ENCODE measurements at regions not wholly inside any gene's neighbourhood (a gene's known extent, or its start where the extent isn't known, plus 50 kb on each side); places are given as distances from the start of the nearest gene placed in this dataset.

DNA sequence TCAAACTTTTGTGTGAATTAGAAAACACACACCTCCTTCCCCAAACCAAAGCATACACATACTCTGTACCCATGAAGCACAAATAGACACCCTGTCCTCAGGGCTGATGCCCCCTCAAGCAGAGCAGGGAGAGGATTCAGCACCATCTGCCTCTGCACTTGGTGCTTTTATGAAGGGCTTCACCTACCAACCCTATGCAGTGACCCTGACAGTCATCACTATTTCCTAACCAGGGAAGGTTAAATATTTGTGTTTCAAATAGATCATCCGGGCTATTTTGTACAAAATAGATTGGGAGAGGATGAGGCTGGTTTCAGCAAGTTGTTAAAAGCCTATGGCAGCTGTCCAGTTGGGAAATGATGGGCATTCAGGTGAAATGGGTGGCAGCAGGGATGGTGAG, 396.2 kb downstream of the ZSWIM6 start:
- TF ChIP-seq POLR2A (IDR thresholded peaks at IDR 0.05), result no peak
- TF ChIP-seq, protein P1, sequence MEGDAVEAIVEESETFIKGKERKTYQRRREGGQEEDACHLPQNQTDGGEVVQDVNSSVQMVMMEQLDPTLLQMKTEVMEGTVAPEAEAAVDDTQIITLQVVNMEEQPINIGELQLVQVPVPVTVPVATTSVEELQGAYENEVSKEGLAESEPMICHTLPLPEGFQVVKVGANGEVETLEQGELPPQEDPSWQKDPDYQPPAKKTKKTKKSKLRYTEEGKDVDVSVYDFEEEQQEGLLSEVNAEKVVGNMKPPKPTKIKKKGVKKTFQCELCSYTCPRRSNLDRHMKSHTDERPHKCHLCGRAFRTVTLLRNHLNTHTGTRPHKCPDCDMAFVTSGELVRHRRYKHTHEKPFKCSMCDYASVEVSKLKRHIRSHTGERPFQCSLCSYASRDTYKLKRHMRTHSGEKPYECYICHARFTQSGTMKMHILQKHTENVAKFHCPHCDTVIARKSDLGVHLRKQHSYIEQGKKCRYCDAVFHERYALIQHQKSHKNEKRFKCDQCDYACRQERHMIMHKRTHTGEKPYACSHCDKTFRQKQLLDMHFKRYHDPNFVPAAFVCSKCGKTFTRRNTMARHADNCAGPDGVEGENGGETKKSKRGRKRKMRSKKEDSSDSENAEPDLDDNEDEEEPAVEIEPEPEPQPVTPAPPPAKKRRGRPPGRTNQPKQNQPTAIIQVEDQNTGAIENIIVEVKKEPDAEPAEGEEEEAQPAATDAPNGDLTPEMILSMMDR (IDR thresholded peaks at IDR 0.05 in 4 of 5, conservative IDR thresholded peaks at IDR 0.05 in 1 of 5), result no peak
- H3K36me3 ChIP-seq, result no peaks in the 10 kb centered on the region
- H3K27ac ChIP-seq, result no peak overlapping the region
- H3K27me3 ChIP-seq, result no peaks in the 10 kb centered on the region
- no peaks in the 10 kb centered on the region for H3K9me3 ChIP-seq
- no peak overlapping the region for H3K4me3 ChIP-seq
- ATAC-seq (no peak), DNase-seq (no peak)
- H3K4me1 ChIP-seq, result no peaks in the 10 kb centered on the region
- intact Hi-C loops (cut with DNase I; ENCODE audit: low total_unique reads), result no loop called here
- in situ Hi-C loops (cut with MboI; ENCODE audit: low sequenced_read_pairs in 4 of 4), result no loop called here

DNA sequence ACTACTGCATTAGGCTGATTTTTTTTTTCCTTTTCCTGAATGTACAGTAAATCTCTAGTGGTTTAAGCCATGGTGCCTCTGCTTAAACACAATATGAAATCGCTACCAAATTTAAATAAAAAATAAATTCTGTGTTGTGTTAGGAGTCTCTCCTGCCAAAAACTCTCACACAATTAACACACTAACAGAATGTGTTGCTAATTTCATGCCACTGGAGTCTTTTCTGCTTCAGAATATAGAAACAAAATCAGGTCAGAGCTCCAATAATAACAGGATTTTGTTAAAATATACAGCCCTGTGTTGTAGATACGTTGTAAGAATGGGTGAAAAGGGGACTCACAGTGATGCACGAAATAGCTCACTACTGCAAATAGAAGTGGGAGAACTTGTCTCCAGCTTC, 398.8 kb downstream of the ZSWIM6 start:
- DNase-seq (no peak), ATAC-seq (no peak)
- TF ChIP-seq POLR2A (IDR thresholded peaks at IDR 0.05), result no peak
- TF ChIP-seq, protein P1 (IDR thresholded peaks at IDR 0.05 in 4 of 5, conservative IDR thresholded peaks at IDR 0.05 in 1 of 5), result no peak
- intact Hi-C loops (cut with DNase I; ENCODE audit: low total_unique reads), result no loop called here
- Histone ChIP-seq H3K27ac (no peak overlapping the region), H3K4me3 (no peak overlapping the region), H3K27me3 (no peaks in the 10 kb centered on the region), H3K4me1 (no peaks in the 10 kb centered on the region), H3K9me3 (no peaks in the 10 kb centered on the region), H3K36me3 (no peaks in the 10 kb centered on the region)
- in situ Hi-C loops (cut with MboI; ENCODE audit: low sequenced_read_pairs in 4 of 4), result no loop called here

DNA sequence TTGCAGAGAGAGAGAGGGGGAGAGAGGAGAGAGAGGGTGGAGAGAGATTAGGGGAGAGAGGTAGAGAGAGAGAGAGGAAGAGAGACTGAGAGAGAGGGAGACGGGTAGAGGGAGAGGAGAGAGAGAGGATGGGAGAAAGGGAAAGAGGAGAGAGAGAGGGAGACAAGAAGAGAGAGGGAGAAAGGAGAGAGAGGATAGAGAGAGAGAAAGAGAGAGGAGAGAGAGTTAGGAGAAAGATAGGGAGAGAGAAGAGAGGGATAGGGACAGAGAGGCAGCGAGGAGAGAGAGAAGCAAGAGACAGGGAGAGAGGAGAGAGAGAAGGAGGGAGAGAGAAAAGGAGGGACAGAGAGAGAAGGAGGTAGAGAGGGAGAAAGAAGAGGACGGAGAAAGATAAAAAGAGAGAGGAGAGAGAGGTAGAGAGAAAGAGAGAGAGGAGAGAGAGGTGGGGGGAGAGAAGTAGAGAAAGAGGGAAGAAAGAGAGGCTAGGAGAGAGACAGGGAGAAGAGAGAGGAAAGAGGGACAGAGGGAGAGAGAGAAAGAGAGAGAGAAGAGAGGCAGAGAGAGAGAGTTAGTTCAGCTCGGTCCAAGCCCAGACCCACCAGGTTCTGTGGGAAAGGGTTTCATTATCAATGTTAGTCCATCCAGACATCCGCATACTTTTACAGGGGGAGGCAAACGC, 399.3 kb downstream of the ZSWIM6 start:
- H3K4me3 ChIP-seq, result no peak overlapping the region
- no peak overlapping the region for H3K27ac ChIP-seq
- H3K27me3 ChIP-seq, result no peaks in the 10 kb centered on the region
- H3K36me3 ChIP-seq, result no peaks in the 10 kb centered on the region
- no peak for TF ChIP-seq POLR2A (IDR thresholded peaks at IDR 0.05)
- TF ChIP-seq, protein P1 (IDR thresholded peaks at IDR 0.05 in 4 of 5, conservative IDR thresholded peaks at IDR 0.05 in 1 of 5), result no peak
- DNase-seq (no peak), ATAC-seq (no peak)
- H3K4me1 ChIP-seq, result no peaks in the 10 kb centered on the region
- in situ Hi-C loops (cut with MboI; ENCODE audit: low sequenced_read_pairs in 4 of 4), result no loop called here
- intact Hi-C loops (cut with DNase I; ENCODE audit: low total_unique reads), result no loop called here
- H3K9me3 ChIP-seq, result no peaks in the 10 kb centered on the region

DNA sequence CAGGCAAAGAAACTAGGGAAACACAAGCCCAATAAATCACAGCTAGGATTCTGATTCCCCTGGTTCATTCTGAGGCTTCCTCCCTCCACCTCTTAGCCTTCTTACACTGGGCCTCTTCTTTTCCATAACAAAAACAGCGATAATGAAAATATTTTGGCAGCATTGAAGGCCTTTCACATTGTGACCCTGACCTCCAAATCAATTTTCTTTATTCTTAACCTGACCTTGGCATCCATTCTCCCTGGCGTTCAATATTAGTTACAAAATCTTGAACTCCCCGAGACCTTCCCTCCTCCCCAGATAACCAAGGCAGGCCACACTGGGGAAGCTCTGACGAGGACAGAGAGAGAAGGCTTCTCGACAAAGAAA, 399.9 kb downstream of the ZSWIM6 start:
- TF ChIP-seq POLR2A (IDR thresholded peaks at IDR 0.05), result no peak
- TF ChIP-seq, protein P1 (IDR thresholded peaks at IDR 0.05 in 4 of 5, conservative IDR thresholded peaks at IDR 0.05 in 1 of 5), result no peak
- H3K27me3 ChIP-seq, result no peaks in the 10 kb centered on the region
- DNase-seq (no peak), ATAC-seq (no peak)
- H3K27ac ChIP-seq, result no peak overlapping the region
- intact Hi-C loops (cut with DNase I; ENCODE audit: low total_unique reads) (no loop called here), in situ Hi-C loops (cut with MboI; ENCODE audit: low sequenced_read_pairs in 4 of 4) (no loop called here)
- no peaks in the 10 kb centered on the region for H3K9me3 ChIP-seq
- H3K36me3 ChIP-seq, result no peaks in the 10 kb centered on the region
- no peaks in the 10 kb centered on the region for H3K4me1 ChIP-seq
- no peak overlapping the region for H3K4me3 ChIP-seq

DNA sequence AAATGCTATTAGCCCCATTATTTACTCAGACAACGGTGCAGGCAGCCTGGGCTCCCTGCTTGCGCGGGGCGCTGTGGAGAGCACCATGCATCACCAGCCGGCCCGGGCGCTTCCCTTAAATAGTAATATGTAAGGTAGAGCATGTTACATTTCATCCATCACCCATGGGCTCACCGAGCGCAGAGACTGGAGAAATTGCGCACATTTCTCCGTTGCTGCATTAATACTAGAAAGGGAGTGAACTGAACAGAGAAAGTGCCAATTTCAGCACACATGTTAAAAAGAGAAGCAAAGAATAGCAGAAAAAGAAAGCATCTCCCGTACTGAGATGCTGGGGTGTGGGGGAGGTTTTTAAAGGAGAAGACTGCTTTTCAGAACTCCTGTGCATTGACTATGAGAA, 400.3 kb downstream of the ZSWIM6 start:
- ATAC-seq (no peak), DNase-seq (no peak)
- H3K27ac ChIP-seq, result no peak overlapping the region
- H3K27me3 ChIP-seq, result no peaks in the 10 kb centered on the region
- TF ChIP-seq POLR2A (IDR thresholded peaks at IDR 0.05), result no peak
- TF ChIP-seq, protein P1 (IDR thresholded peaks at IDR 0.05 in 4 of 5, conservative IDR thresholded peaks at IDR 0.05 in 1 of 5), result no peak
- H3K4me1 ChIP-seq, result no peaks in the 10 kb centered on the region
- H3K4me3 ChIP-seq, result no peak overlapping the region
- H3K9me3 ChIP-seq, result no peaks in the 10 kb centered on the region
- intact Hi-C loops (cut with DNase I; ENCODE audit: low total_unique reads), result no loop called here
- no peaks in the 10 kb centered on the region for H3K36me3 ChIP-seq
- in situ Hi-C loops (cut with MboI; ENCODE audit: low sequenced_read_pairs in 4 of 4), result no loop called here

Data from gastrocnemius medialis (tissue), 4 donors.